SK-N-SH (cell line): ENCODE measurements at regions not wholly inside any gene's neighbourhood (a gene's known extent, or its start where the extent isn't known, plus 50 kb on each side); places are given as distances from the start of the nearest gene placed in this dataset.

Source experiments
- CHD2 ChIP-seq: fragments of 150-350 bp; IDR thresholded peaks from 2 replicates; pipeline ENCODE4 v1.6.1; 2018; ENCODE audit warnings: low read length; ENCODE audit not compliant: partially characterized antibody
- CTCF ChIP-seq: fragments of 200-600 bp; sonication (generic); IDR thresholded peaks from 2 replicates; pipeline ENCODE4 v1.6.1; 2017; ENCODE audit warnings: antibody characterized with exemption, mild to moderate bottlenecking, moderate library complexity
- EP300 ChIP-seq, 2 experiments: IDR thresholded peaks; 2 replicates each; pipeline versions ENCODE4 v1.4.0 to v1.6.1; 2012; ENCODE audit warnings: borderline replicate concordance in 1 of 2, low read depth in 1 of 2, low read length in 1 of 2
- EZH2phosphoT487 ChIP-seq: fragments of 200-600 bp; sonication (generic); IDR thresholded peaks from 2 replicates; pipeline ENCODE4 v1.6.1; 2017; ENCODE audit warnings: low read depth, mixed run types, mild to moderate bottlenecking, antibody characterized with exemption, moderate library complexity, borderline replicate concordance
- FOXM1 ChIP-seq: IDR thresholded peaks from 2 replicates; pipeline ENCODE4 v1.4.0; 2012; ENCODE audit warnings: low read depth, mild to moderate bottlenecking
- GATA2 ChIP-seq: sonication (generic); formaldehyde crosslinking; IDR thresholded peaks from 2 replicates; pipeline ENCODE4 v1.5.0; 2020; ENCODE audit warnings: mild to moderate bottlenecking, missing genetic modification reagents
- IRF3 ChIP-seq: fragments of 150-350 bp; IDR thresholded peaks from 2 replicates; pipeline ENCODE4 v1.6.1; 2016; ENCODE audit warnings: mild to moderate bottlenecking, low read depth, low read length
- JUND ChIP-seq: IDR thresholded peaks from 2 replicates; pipeline ENCODE4 v1.4.0; 2012
- MEF2A ChIP-seq: IDR thresholded peaks from 2 replicates; pipeline ENCODE4 v1.4.0; 2012; ENCODE audit warnings: low read depth, borderline replicate concordance
- PBX3 ChIP-seq: IDR thresholded peaks from 2 replicates; pipeline ENCODE4; 2012
- POLR2AphosphoS5 ChIP-seq: IDR thresholded peaks from 2 replicates; pipeline ENCODE4 v1.6.1; 2012; ENCODE audit warnings: low read depth, low read length
- SIN3A ChIP-seq: IDR thresholded peaks from 2 replicates; pipeline ENCODE4 v1.6.1; 2012; ENCODE audit warnings: low read depth, mild to moderate bottlenecking, low read length, moderate library complexity, borderline replicate concordance
- TCF12 ChIP-seq: IDR thresholded peaks from 2 replicates; pipeline ENCODE4 v1.4.0; 2012
- ZBTB33 ChIP-seq: IDR thresholded peaks from 2 replicates; pipeline ENCODE4 v1.4.0; 2012; ENCODE audit warnings: low read depth, borderline replicate concordance

- TF ChIP-seq SIN3A: no peak
- no peak for TF ChIP-seq EZH2phosphoT487
- TF ChIP-seq CTCF: no peak
- no peak for TF ChIP-seq TCF12
- TF ChIP-seq FOXM1: no peak
- no peak for TF ChIP-seq GATA2 (CRISPR knock-in tag)
- no peak for TF ChIP-seq IRF3
- TF ChIP-seq EP300 (IDR thresholded peaks at IDR 0.05; ENCODE audit: borderline replicate concordance in 1 of 2, low read depth in 1 of 2, low read length in 1 of 2): no peak
- TF ChIP-seq CHD2: no peak
- TF ChIP-seq ZBTB33: no peak
- no peak for TF ChIP-seq POLR2AphosphoS5
- no peak for TF ChIP-seq MEF2A
- no peak for TF ChIP-seq JUND
- no peak for TF ChIP-seq PBX3
Measured at GRCh38 chr3:99407257-99407656, 231.1 kb upstream of the COL8A1 start.
